Neuronal stem cell (in vitro differentiated cells): ENCODE measurements at regions not wholly inside any gene's neighbourhood (a gene's known extent, or its start where the extent isn't known, plus 50 kb on each side); places are given as distances from the start of the nearest gene placed in this dataset.

Experiments used
- DNase-seq: peaks from one replicate; pipeline ENCODE4 v3.0.0-alpha.2; 2013; ENCODE audit warnings: low spot score
- H2AFZ ChIP-seq: one replicate; pipeline ENCODE4 v1.6.1; 2013; ENCODE audit warnings: mild to moderate bottlenecking, low read length, inconsistent platforms
- H2AK5ac ChIP-seq: 2 replicates; pipeline ENCODE4 v1.6.1; 2013; ENCODE audit warnings: low read depth, mild to moderate bottlenecking, inconsistent platforms, low read length, moderate library complexity, mixed read lengths
- H2BK120ac ChIP-seq: 2 replicates; pipeline ENCODE4 v1.6.1; 2013; ENCODE audit warnings: low read depth, mild to moderate bottlenecking, inconsistent platforms, low read length, moderate library complexity, mixed read lengths
- H2BK12ac ChIP-seq: one replicate; pipeline ENCODE4 v1.6.1; 2013; ENCODE audit warnings: low read length, inconsistent platforms
- H2BK15ac ChIP-seq: 2 replicates; pipeline ENCODE4 v1.6.1; 2013; ENCODE audit warnings: mild to moderate bottlenecking, low read length, inconsistent platforms, mixed read lengths
- H2BK5ac ChIP-seq: one replicate; pipeline ENCODE4 v1.6.1; 2013; ENCODE audit warnings: inconsistent platforms, mild to moderate bottlenecking, low read length, moderate library complexity
- H3K14ac ChIP-seq: one replicate; pipeline ENCODE4 v1.6.1; 2013; ENCODE audit warnings: low read length, inconsistent platforms
- H3K18ac ChIP-seq: 2 replicates; pipeline ENCODE4 v1.6.1; 2013; ENCODE audit warnings: low read length, inconsistent platforms
- H3K23ac ChIP-seq: 2 replicates; pipeline ENCODE4 v1.6.1; 2013; ENCODE audit warnings: low read depth, mild to moderate bottlenecking, mixed read lengths, low read length, inconsistent platforms; ENCODE audit not compliant: poor library complexity
- H3K27ac ChIP-seq: replicated peaks from 3 replicates; pipeline ENCODE4 v1.5.1; 2013; ENCODE audit warnings: low read length, inconsistent platforms
- H3K27me3 ChIP-seq, 3 experiments: 2 replicates each; pipeline ENCODE4 v1.6.1; 2013; ENCODE audit warnings: low read length in 3 of 3, mild to moderate bottlenecking in 2 of 3, inconsistent platforms in 1 of 3, low read depth in 1 of 3, mixed read lengths in 1 of 3, moderate library complexity in 1 of 3; ENCODE audit not compliant: control insufficient read depth in 3 of 3, insufficient read depth in 3 of 3
- H3K36me3 ChIP-seq, 2 donors: replicated peaks in 1 of 2; 2 replicates each; pipeline ENCODE4 v1.6.1; 2013; ENCODE audit warnings: low read length in 2 of 2; ENCODE audit not compliant: control insufficient read depth in 2 of 2, insufficient read depth in 2 of 2
- H3K4ac ChIP-seq: 2 replicates; pipeline ENCODE4 v1.6.1; 2013; ENCODE audit warnings: inconsistent platforms, mild to moderate bottlenecking, low read length, moderate library complexity
- H3K4me1 ChIP-seq, 2 donors: 1 replicate in 1 of 2; 2 replicates in 1 of 2; pipeline ENCODE4 v1.6.1; 2013; ENCODE audit warnings: low read length in 2 of 2, low read depth in 1 of 2; ENCODE audit not compliant: control insufficient read depth in 2 of 2, insufficient read depth in 1 of 2
- H3K4me2 ChIP-seq: one replicate; pipeline ENCODE4 v1.6.1; 2013; ENCODE audit warnings: mild to moderate bottlenecking, low read length, inconsistent platforms; ENCODE audit not compliant: insufficient read depth, poor library complexity, severe bottlenecking
- H3K4me3 ChIP-seq, 2 donors: 2 replicates each; pipeline ENCODE4 v1.5.1; 2013; ENCODE audit warnings: low read length in 2 of 2, mild to moderate bottlenecking in 2 of 2, inconsistent platforms in 1 of 2, moderate library complexity in 1 of 2
- H3K79me1 ChIP-seq: one replicate; pipeline ENCODE4 v1.6.1; 2013; ENCODE audit warnings: low read depth, mild to moderate bottlenecking, inconsistent platforms, low read length, moderate library complexity
- H3K9ac ChIP-seq: one replicate; pipeline ENCODE4 v1.6.1; 2013; ENCODE audit warnings: mild to moderate bottlenecking, low read depth, low read length, inconsistent platforms; ENCODE audit not compliant: poor library complexity
- H3K9me3 ChIP-seq, 2 donors: replicated peaks in 1 of 2; 2 replicates each; pipeline versions ENCODE3 to v1.6.1; 2013; ENCODE audit warnings: low read length in 2 of 2, mild to moderate bottlenecking in 2 of 2, inconsistent platforms in 1 of 2, low read depth in 1 of 2, mixed read lengths in 1 of 2, moderate library complexity in 1 of 2; ENCODE audit not compliant: control insufficient read depth in 2 of 2, insufficient read depth in 1 of 2
- H4K8ac ChIP-seq: one replicate; pipeline ENCODE4 v1.6.1; 2013; ENCODE audit warnings: low read depth, mild to moderate bottlenecking, inconsistent platforms, low read length, moderate library complexity
- H4K91ac ChIP-seq: one replicate; pipeline ENCODE4 v1.6.1; 2013; ENCODE audit warnings: low read length, low read depth, mild to moderate bottlenecking, inconsistent platforms; ENCODE audit not compliant: poor library complexity
- WGBS, 2 donors: extraction: QIAGEN DNeasy Blood & Tissue Kit; methylation state at CpG; one replicate each; pipeline ENCODE4 v1.1.7; 2013; ENCODE audit warnings: missing lambda C conversion rate in 2 of 2, mixed read lengths in 1 of 2; ENCODE audit not compliant: insufficient read length in 2 of 2, insufficient replicate concordance in 1 of 2; ENCODE audit errors: extremely low coverage in 2 of 2; 5-methylcytosine and 5-hydroxymethylcytosine counted together

GRCh38 chr1:168843950-168844349, 114.9 kb upstream of the DPT start:
- Histone ChIP-seq H3K9ac (no peak overlapping the region), H2BK15ac (no peak overlapping the region), H2BK5ac (no peak overlapping the region), H3K9me3 (no peaks in the 10 kb centered on the region), H2AFZ (no peak overlapping the region), H2BK12ac (no peak overlapping the region), H3K4ac (no peak overlapping the region), H3K27me3 (no peaks in the 10 kb centered on the region), H3K4me2 (no peak overlapping the region), H3K4me3 (no peak overlapping the region), H3K23ac (no peak overlapping the region), H3K36me3 (no peaks in the 10 kb centered on the region), H4K91ac (no peak overlapping the region), H3K14ac (no peak overlapping the region), H4K8ac (no peak overlapping the region), H2AK5ac (no peak overlapping the region), H2BK120ac (no peak overlapping the region), H3K18ac (no peak overlapping the region), H3K27ac (no peak overlapping the region), H3K4me1 (no peaks in the 10 kb centered on the region), H3K79me1 (no peaks in the 10 kb centered on the region)
- WGBS, 2 donors: no CpG with 5 or more reads among the region's 2 CpGs
- no peak for DNase-seq

DNA sequence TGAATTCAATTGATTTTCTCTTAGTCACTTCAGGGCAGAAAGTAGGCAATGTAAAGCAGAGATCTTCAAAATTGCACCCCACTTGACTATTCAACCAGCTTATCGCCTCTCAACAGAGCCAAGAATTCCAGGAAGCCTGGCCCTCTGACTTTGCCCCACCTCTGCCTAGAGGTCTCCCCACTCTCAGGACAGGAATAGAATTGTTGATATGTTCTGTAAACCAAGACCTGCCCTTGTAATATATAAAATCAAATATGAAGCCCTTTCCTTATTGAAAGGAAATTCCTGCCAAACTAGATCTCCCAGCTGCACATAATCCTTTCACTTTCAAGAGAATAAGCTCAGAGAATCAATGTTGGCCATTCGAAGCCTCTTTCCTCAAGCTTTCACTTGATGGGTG, 116.1 kb upstream of the DPT start:
- H2AFZ ChIP-seq: no peak overlapping the region
- H2BK15ac ChIP-seq: no peak overlapping the region
- H2BK12ac ChIP-seq: no peak overlapping the region
- H3K14ac ChIP-seq: no peak overlapping the region
- no peak overlapping the region for H2BK5ac ChIP-seq
- H3K4me2 ChIP-seq: no peak overlapping the region
- no CpG with 5 or more reads among the region's 2 CpGs for WGBS, 2 donors
- no peak overlapping the region for H3K27ac ChIP-seq
- H3K9ac ChIP-seq: no peak overlapping the region
- no peak overlapping the region for H3K4ac ChIP-seq
- no peak overlapping the region for H4K8ac ChIP-seq
- H3K18ac ChIP-seq: no peak overlapping the region
- no peak overlapping the region for H2AK5ac ChIP-seq
- H2BK120ac ChIP-seq: no peak overlapping the region
- H4K91ac ChIP-seq: no peak overlapping the region
- DNase-seq: no peak
- H3K27me3 ChIP-seq: no peaks in the 10 kb centered on the region
- H3K4me3 ChIP-seq: no peak overlapping the region
- no peaks in the 10 kb centered on the region for H3K9me3 ChIP-seq
- no peaks in the 10 kb centered on the region for H3K36me3 ChIP-seq
- H3K79me1 ChIP-seq: no peaks in the 10 kb centered on the region
- no peak overlapping the region for H3K23ac ChIP-seq
- no peaks in the 10 kb centered on the region for H3K4me1 ChIP-seq

DNA sequence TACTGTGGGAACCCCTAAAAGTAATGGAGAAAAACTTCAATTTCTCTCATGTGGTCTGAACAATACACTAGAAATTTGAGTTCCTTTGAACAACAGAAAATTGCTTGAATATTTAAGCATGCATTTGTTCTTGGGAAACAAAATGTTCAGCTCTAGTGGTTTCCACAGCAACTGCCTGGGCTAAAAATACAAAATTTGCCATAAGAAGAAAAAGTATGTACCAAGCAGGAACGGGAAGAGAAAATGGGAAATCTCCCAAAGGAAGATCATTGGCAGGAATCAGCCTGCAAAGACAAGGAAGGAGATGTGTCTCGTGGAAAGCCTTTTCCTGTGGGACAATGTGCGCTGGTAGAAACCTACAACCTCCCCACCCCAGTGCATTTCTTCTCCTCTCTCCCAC, 119.0 kb upstream of the DPT start:
- Histone ChIP-seq H3K27me3 (no peaks in the 10 kb centered on the region), H2AFZ (no peak overlapping the region), H3K9me3 (no peaks in the 10 kb centered on the region), H3K36me3 (no peaks in the 10 kb centered on the region), H4K8ac (no peak overlapping the region), H3K4me1 (no peaks in the 10 kb centered on the region), H3K4me3 (no peak overlapping the region), H3K79me1 (no peaks in the 10 kb centered on the region), H3K9ac (no peak overlapping the region), H2BK120ac (no peak overlapping the region), H3K18ac (no peak overlapping the region), H3K4me2 (no peak overlapping the region), H3K23ac (no peak overlapping the region), H2BK12ac (no peak overlapping the region), H3K14ac (no peak overlapping the region), H2BK5ac (no peak overlapping the region), H3K27ac (no peak overlapping the region), H3K4ac (no peak overlapping the region), H4K91ac (no peak overlapping the region), H2BK15ac (no peak overlapping the region), H2AK5ac (no peak overlapping the region)
- no CpG with 5 or more reads among the region's 3 CpGs for WGBS, 2 donors
- no peak for DNase-seq

DNA sequence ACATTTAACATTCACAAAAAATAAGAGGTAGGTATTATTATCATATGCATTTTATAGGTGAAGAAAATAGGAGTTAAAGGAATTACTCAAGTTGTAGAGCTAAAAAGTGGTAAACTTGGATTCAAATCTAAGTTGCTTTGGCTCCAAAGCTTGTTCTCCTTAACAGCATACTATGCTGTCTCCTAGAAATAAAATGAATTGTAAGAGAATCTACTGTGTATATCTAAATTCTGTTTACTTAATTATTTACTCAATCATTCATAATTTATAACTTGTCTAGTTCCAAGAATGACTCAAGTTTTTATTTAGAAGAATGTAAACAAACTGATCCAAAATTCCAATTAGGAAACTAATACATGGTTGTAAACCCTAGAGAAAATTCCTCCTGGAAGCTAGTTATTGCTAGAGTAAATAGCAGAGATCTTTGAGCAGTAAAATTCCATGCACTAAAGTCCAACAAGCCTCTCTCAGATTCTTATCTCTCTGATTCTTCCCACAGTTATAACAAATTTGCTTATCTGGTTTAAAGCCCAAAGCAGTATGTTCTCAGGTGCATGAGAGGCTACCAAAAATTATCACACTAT, 132.5 kb upstream of the DPT start:
- Histone ChIP-seq H3K14ac (no peak overlapping the region), H3K4me3 (no peak overlapping the region), H3K18ac (no peak overlapping the region), H3K23ac (no peak overlapping the region), H4K8ac (no peak overlapping the region), H3K4me1 (peaks cover 0 to 3% of the 10 kb centered on the region in 2 donors), H2BK5ac (no peak overlapping the region), H3K36me3 (no peaks in the 10 kb centered on the region), H2BK120ac (no peak overlapping the region), H3K27me3 (peaks cover 0 to 4% (median 0%) of the 10 kb centered on the region in 3 experiments), H4K91ac (no peak overlapping the region), H2BK15ac (no peak overlapping the region), H3K9me3 (peaks cover 0 to 8% of the 10 kb centered on the region in 2 donors), H3K4ac (no peak overlapping the region), H3K79me1 (no peaks in the 10 kb centered on the region), H2AFZ (no peak overlapping the region), H2AK5ac (no peak overlapping the region), H2BK12ac (no peak overlapping the region), H3K9ac (no peak overlapping the region), H3K4me2 (no peak overlapping the region), H3K27ac (no peak overlapping the region)
- DNase-seq: no peak
